ENCODE measurements at regions not wholly inside any gene's neighbourhood (a gene's known extent, or its start where the extent isn't known, plus 50 kb on each side); places are given as distances from the start of the nearest gene placed in this dataset.

GRCh38 chr6:139742671-139743070, 368.2 kb upstream of the CITED2 start:
- ChIA-PET POLR2A (no interaction called here), CTCF (no interaction called here)
- H3K4me3 Mint-ChIP-seq (ENCODE audit: unreplicated experiment), result no peak overlapping the region
- peaks cover 52% of the 10 kb centered on the region for H3K4me1 ChIP-seq
- intact Hi-C loops (cut with micrococcal nuclease; ENCODE audit: unreplicated experiment), result no loop called here
- no peaks in the 10 kb centered on the region for H3K36me3 ChIP-seq (ENCODE audit: control insufficient read depth, insufficient read depth, low read length)
- H3K4me1 Mint-ChIP-seq (ENCODE audit: low read depth, unreplicated experiment), result peaks cover 19% of the 10 kb centered on the region
- H3K9me3 ChIP-seq, result no peaks in the 10 kb centered on the region
- no peak for DNase-seq
- H3K4me3 ChIP-seq (ENCODE audit: low read depth, low read length), result no peak overlapping the region
- no peak overlapping the region for H3K27ac Mint-ChIP-seq (ENCODE audit: unreplicated experiment)
- H3K27me3 ChIP-seq (replicated peaks; ENCODE audit: control insufficient read depth, insufficient read depth, low read length), result no peaks in the 10 kb centered on the region
- H3K36me3 Mint-ChIP-seq (ENCODE audit: insufficient read depth, unreplicated experiment), result no peaks in the 10 kb centered on the region
- no TSS peak for BruUV-seq (replicated peaks)
- H3K27me3 Mint-ChIP-seq (ENCODE audit: insufficient read depth, unreplicated experiment), result no peaks in the 10 kb centered on the region
- no peak for TF ChIP-seq CTCF (IDR thresholded peaks at IDR 0.05; ENCODE audit: insufficient read depth in 1 of 2, low read depth in 1 of 2, low read length in 1 of 2, severe bottlenecking in 1 of 2, unreplicated experiment in 1 of 2)
- H3K9me3 Mint-ChIP-seq (ENCODE audit: unreplicated experiment), result no peaks in the 10 kb centered on the region

- Mint-ChIP-seq H3K9me3 (ENCODE audit: unreplicated experiment) (no peaks in the 10 kb centered on the region), H3K27ac (ENCODE audit: unreplicated experiment) (no peak overlapping the region), H3K27me3 (ENCODE audit: insufficient read depth, unreplicated experiment) (no peaks in the 10 kb centered on the region), H3K36me3 (ENCODE audit: insufficient read depth, unreplicated experiment) (no peaks in the 10 kb centered on the region), H3K4me1 (ENCODE audit: low read depth, unreplicated experiment) (peaks cover 7% of the 10 kb centered on the region), H3K4me3 (ENCODE audit: unreplicated experiment) (no peak overlapping the region)
- H3K4me1 ChIP-seq, result peaks cover 16% of the 10 kb centered on the region
- ChIA-PET POLR2A (no interaction called here), CTCF (no interaction called here)
- no peaks in the 10 kb centered on the region for H3K9me3 ChIP-seq
- no peaks in the 10 kb centered on the region for H3K27me3 ChIP-seq (replicated peaks; ENCODE audit: control insufficient read depth, insufficient read depth, low read length)
- intact Hi-C loops (cut with micrococcal nuclease; ENCODE audit: unreplicated experiment), result loop anchor here (1.0 kb wide), 1 partner anchor 27 kb away; no protein-coding TSS in a partner anchor
- H3K4me3 ChIP-seq (ENCODE audit: low read depth, low read length), result no peak overlapping the region
- no peaks in the 10 kb centered on the region for H3K36me3 ChIP-seq (ENCODE audit: control insufficient read depth, insufficient read depth, low read length)
- no peak for TF ChIP-seq CTCF (IDR thresholded peaks at IDR 0.05; ENCODE audit: insufficient read depth in 1 of 2, low read depth in 1 of 2, low read length in 1 of 2, severe bottlenecking in 1 of 2, unreplicated experiment in 1 of 2)
- DNase-seq, result no peak
- no TSS peak for BruUV-seq (replicated peaks)
These were observed 364.5 kb upstream of the CITED2 start for GRCh38 chr6:139738801-139739455.

GRCh38 chr6:139736325-139736906, 362.0 kb upstream of the CITED2 start:
- no peak for DNase-seq
- intact Hi-C loops (cut with micrococcal nuclease; ENCODE audit: unreplicated experiment), result no loop called here
- no peaks in the 10 kb centered on the region for H3K36me3 ChIP-seq (ENCODE audit: control insufficient read depth, insufficient read depth, low read length)
- no peak overlapping the region for H3K4me3 ChIP-seq (ENCODE audit: low read depth, low read length)
- CTCF ChIA-PET, result no interaction called here
- H3K9me3 ChIP-seq, result no peaks in the 10 kb centered on the region; the same call in 1 of the 2 replicates
- H3K4me1 ChIP-seq, result no peaks in the 10 kb centered on the region; the same call in 1 of the 2 replicates
- no peak overlapping the region for H3K4me3 Mint-ChIP-seq (ENCODE audit: unreplicated experiment)
- H3K9me3 Mint-ChIP-seq (ENCODE audit: unreplicated experiment), result no peaks in the 10 kb centered on the region
- POLR2A ChIA-PET, result no interaction called here
- TF ChIP-seq CTCF (IDR thresholded peaks at IDR 0.05; ENCODE audit: insufficient read depth in 1 of 2, low read depth in 1 of 2, low read length in 1 of 2, severe bottlenecking in 1 of 2, unreplicated experiment in 1 of 2), result no peak
- no TSS peak for BruUV-seq (replicated peaks)
- no peaks in the 10 kb centered on the region for H3K36me3 Mint-ChIP-seq (ENCODE audit: insufficient read depth, unreplicated experiment)
- no peak overlapping the region for H3K27ac Mint-ChIP-seq (ENCODE audit: unreplicated experiment)
- H3K4me1 Mint-ChIP-seq (ENCODE audit: low read depth, unreplicated experiment), result peaks cover 9% of the 10 kb centered on the region
- no peaks in the 10 kb centered on the region for H3K27me3 ChIP-seq (replicated peaks; ENCODE audit: control insufficient read depth, insufficient read depth, low read length)
- H3K27me3 Mint-ChIP-seq (ENCODE audit: insufficient read depth, unreplicated experiment), result no peaks in the 10 kb centered on the region
